Epithelial cell of proximal tubule (primary cell): ENCODE measurements at regions not wholly inside any gene's neighbourhood (a gene's known extent, or its start where the extent isn't known, plus 50 kb on each side); places are given as distances from the start of the nearest gene placed in this dataset.

Experiments
- DNase-seq: peaks from one replicate; pipeline ENCODE4 v3.0.0-alpha.2; 2011; ENCODE audit warnings: low read depth
- H3K4me3 ChIP-seq: 2 replicates; pipeline ENCODE4 v1.5.1; 2011; ENCODE audit warnings: low read depth, mild to moderate bottlenecking, low read length
- CTCF ChIP-seq: conservative IDR thresholded peaks from 2 replicates; pipeline ENCODE4 v1.5.1; 2012; ENCODE audit warnings: low read depth, mild to moderate bottlenecking, low read length

GRCh38 chr18:71431171-71431570 is 1113.0 kb downstream of the CBLN2 start:
- TF ChIP-seq CTCF = no peak
- H3K4me3 ChIP-seq = no peak overlapping the region
- DNase-seq = no peak

GRCh38 chr18:71426441-71426840 is 1117.7 kb downstream of the CBLN2 start:
- DNase-seq = no peak
- H3K4me3 ChIP-seq = no peak overlapping the region
- TF ChIP-seq CTCF = peak; percentile 3

GRCh38 chr18:71405169-71405809 is 1116.4 kb downstream of the SOCS6 start:
- no peak for TF ChIP-seq CTCF
- DNase-seq = no peak
- H3K4me3 ChIP-seq = no peak overlapping the region

- no peak for TF ChIP-seq CTCF
- no peak overlapping the region for H3K4me3 ChIP-seq
- no peak for DNase-seq
Measured at GRCh38 chr18:71403501-71403900, 1114.7 kb downstream of the SOCS6 start.

GRCh38 chr18:71398531-71398930 is 1109.7 kb downstream of the SOCS6 start:
- H3K4me3 ChIP-seq = no peak overlapping the region
- peak; percentile 75 for TF ChIP-seq CTCF
- peak; percentile 7 for DNase-seq

GRCh38 chr18:71388148-71388547 is 1099.3 kb downstream of the SOCS6 start:
- DNase-seq = no peak
- H3K4me3 ChIP-seq = no peak overlapping the region
- no peak for TF ChIP-seq CTCF

GRCh38 chr18:71374294-71375000 is 1085.6 kb downstream of the SOCS6 start:
- DNase-seq = no peak
- TF ChIP-seq CTCF = no peak
- H3K4me3 ChIP-seq = no peak overlapping the region
